K562 (cell line): ENCODE measurements at regions not wholly inside any gene's neighbourhood (a gene's known extent, or its start where the extent isn't known, plus 50 kb on each side); places are given as distances from the start of the nearest gene placed in this dataset.

Experiments used
- CBX5 ChIP-seq: IDR thresholded peaks from 2 replicates; pipeline ENCODE4 v1.6.1; 2014; ENCODE audit warnings: low read depth, borderline replicate concordance
- GTF2A2 ChIP-seq: IDR thresholded peaks from 2 replicates; pipeline ENCODE4 v1.6.1; 2016; ENCODE audit warnings: mild to moderate bottlenecking, missing genetic modification characterization, missing compliant biosample characterization
- ZBTB40 ChIP-seq, 2 experiments: fragments of 450-650 bp in 1 of 2; sonication (generic) in 1 of 2; formaldehyde crosslinking in 1 of 2; IDR thresholded peaks; 2 replicates each; pipeline versions ENCODE4 v1.7.1 to v1.9.0; 2016 to 2022; ENCODE audit warnings: inconsistent platforms in 1 of 2, mild to moderate bottlenecking in 1 of 2, missing genetic modification reagents in 1 of 2

GRCh38 chr10:62457196-62457595 is 83.0 kb downstream of the ZNF365 start:
- TF ChIP-seq CBX5 (no peak), ZBTB40 (IDR thresholded peaks at IDR 0.05) (no peak), ZBTB40 (CRISPR knock-in tag; IDR thresholded peaks at IDR 0.05) (no peak), GTF2A2 (no peak)
